HG03135 (cell line): ENCODE measurements at regions not wholly inside any gene's neighbourhood (a gene's known extent, or its start where the extent isn't known, plus 50 kb on each side); places are given as distances from the start of the nearest gene placed in this dataset.
"Not testable (repeated sequence)": the region's sequence is repeated elsewhere in the genome, so short reads cannot be mapped to it uniquely, and the experiment has no call there.

ENCODE experiments used
- ATAC-seq: cut with Tn5 transposase; IDR thresholded peaks from one replicate; pipeline ENCODE4 v1.9.1; 2021; ENCODE audit warnings: mild to moderate bottlenecking, moderate library complexity; ENCODE audit not compliant: unreplicated experiment

- no peak for ATAC-seq
Measured at GRCh38 chrX:110509755-110510532, 151.3 kb downstream of the RTL9 start.

- no peak for ATAC-seq
Measured at GRCh38 chrX:110511238-110511637, 152.6 kb downstream of the RTL9 start.

- ATAC-seq = no peak
Measured at GRCh38 chrX:110512341-110512740, 153.7 kb downstream of the RTL9 start.

GRCh38 chrX:110514509-110514908, 155.9 kb downstream of the RTL9 start:
- ATAC-seq = no peak

DNA sequence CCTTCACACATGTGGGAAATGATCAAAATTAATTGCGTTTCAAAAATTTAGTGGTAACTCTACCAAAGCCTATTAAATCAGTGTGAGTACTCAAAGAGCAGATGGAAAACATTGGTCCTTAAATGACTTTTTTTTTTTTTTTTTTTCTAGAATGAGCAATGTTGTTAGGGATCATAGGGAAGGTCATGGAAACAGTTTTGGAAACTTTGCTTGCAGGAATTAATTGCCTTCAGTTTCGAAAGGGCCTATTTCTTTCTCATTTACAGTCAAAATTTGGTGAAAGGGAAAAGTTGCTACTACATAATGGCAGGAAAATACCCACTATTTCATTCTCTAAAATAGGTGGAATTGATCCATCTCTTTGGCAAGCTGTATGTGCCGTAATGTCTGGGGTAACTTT, 160.9 kb downstream of the RTL9 start:
- ATAC-seq = no peak

DNA sequence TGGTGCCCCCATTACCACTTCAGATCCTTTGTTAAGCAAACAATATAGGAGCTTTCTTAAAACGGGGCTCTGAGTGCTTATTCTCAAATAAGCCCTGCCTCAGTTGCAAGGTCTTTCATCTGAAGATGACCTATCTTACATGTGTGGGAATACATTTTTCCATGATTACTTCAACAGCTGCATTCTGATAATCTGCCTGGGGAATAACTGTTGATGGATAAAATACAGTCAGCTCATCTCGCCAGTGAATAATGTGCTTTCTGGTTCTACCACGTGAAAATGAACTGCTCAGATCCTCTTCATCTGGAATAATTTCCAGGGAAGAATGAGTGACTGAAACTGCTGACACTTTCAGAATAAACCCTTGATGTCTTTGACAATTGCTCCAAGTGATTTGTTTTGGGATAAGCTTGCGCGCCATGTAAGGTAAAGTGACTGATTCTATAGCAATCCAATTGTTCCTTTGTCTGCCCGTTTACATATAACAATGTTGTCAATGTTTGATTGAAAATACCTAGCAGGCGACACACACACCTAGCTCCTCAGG, 161.3 kb downstream of the RTL9 start:
- ATAC-seq = no peak

DNA sequence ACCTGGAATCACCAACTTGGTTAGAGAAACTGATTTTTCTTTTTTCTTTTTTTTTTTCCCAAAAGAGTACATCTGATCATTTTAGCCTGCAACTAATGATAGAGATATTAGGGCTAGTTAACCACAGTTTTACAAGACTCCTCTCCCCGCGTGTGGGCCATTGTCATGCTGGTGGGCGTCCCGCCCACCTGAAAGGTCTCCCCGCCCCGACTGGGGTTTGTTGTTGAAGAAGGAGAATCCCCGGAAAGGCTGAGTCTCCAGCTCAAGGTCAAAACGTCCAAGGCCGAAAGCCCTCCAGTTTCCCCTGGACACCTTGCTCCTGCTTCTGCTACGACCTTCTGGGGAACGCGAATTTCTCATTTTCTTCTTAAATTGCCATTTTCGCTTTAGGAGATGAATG, 162.0 kb downstream of the RTL9 start:
- not testable (repeated sequence) for ATAC-seq

- ATAC-seq = no peak
Measured at GRCh38 chrX:110531873-110532580, 173.4 kb downstream of the RTL9 start.

DNA sequence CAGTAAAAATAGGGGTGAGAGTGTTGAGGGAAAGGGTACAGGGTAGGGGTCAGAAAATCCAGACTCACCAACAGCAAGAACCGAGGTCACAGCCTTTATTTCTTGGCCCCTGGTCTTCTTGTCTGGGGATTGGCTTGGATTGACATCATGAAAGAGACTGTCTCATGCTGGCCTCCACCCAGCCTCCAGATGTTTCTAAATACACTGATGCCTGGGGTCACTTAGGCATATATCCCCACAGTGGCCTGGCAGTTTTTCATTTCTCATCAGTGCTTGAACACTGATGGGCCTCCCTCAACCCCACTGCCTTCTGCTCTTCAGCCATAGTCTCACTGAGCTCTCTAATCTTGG, 173.9 kb downstream of the RTL9 start:
- no peak for ATAC-seq

DNA sequence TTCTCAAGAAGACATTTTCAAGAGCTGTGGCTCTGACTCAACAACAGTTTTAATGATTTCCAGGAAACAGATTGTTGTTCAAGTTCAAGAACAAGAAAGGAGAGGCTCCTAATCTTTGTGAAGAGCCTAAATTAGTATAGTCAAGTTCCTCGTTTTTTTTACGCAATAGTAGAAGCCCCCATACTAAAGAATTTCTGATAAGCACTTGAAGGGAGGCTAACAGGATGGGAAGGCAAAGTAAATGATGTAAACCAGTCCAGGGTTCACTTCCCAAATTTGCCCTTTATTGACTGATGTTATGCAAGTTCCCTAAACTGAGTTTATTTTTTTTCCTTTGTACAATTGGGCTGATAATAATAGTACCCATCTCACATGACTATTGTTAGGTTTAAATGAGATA, 178.2 kb downstream of the RTL9 start:
- ATAC-seq = no peak

- ATAC-seq = no peak
Measured at GRCh38 chrX:110541266-110541665, 182.6 kb downstream of the RTL9 start.

DNA sequence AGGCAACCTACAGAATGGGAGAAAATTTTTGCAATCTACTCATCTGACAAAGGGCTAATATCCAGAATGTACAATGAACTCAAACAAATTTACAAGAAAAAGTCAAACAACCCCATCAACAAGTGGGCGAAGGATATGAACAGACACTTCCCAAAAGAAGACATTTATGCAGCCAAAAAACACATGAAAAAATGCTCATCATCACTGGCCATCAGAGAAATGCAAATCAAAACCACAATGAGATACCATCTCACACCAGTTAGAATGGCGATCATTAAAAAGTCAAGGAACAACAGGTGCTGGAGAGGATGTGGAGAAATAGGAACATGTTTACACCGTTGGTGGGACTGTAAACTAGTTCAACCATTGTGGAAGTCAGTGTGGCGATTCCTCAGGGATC, 192.2 kb downstream of the RTL9 start:
- ATAC-seq = not testable (repeated sequence)

DNA sequence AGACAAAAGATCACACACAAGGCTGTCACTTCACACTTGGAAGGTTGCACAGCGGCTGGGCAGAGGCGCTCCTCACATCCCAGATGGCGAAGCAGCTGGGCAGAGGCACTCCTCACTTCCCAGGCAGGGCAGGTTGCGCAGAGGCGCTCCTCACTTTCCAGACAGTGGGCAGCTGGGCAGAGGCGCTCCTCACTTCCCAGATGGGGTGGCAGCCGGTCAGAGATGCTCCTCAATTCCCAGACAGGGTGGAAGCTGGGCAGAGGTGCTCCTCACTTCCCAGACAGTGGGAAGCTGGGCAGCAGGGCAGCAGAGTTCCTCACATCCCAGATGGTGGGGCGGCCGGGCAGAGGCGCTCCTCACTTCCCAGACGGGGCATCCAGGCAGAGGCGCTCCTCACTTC, 199.2 kb downstream of the RTL9 start:
- no peak for ATAC-seq

- no peak for ATAC-seq
Measured at GRCh38 chrX:110558406-110558805, 199.8 kb downstream of the RTL9 start.

DNA sequence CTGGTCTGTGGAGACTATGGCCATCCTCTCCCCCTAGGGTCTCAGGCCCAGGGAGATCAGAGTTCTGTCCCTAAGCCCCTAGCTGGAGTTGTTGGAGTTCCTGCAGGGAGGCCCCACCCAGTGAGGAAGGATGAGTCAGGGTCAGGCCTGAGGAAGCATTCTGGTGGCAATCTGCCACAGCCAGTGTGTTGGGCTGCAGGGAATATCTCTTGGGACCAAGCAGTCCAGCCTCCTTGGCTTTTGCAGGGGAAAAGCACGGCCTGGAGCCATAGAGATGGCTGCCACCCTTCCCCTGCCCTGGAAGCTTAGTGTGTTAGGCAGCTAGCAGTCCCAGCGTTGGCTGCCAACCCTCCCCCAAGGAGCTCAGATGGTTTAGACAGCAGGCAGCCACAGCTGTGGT, 202.4 kb downstream of the RTL9 start:
- ATAC-seq = no peak

DNA sequence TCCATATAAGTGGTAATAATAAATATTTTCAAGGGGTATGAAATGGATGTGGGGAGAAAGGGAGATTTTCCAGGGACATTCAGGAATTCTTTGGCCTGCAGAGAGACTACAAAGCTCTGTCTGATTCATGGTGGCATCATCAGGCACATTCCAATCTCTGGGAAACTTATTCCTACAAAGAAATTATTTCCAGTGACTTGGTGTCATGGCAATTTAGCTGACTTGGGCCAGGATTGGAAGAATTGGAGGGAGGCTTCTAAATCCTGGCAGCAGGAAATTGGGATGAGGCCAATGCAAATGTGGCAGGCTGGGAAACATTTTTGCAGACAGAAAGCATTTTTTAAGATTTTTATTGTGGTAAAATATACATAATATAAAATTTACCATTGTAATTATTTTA, 204.6 kb downstream of the RTL9 start:
- ATAC-seq = no peak

GRCh38 chrX:110568441-110568840, 209.8 kb downstream of the RTL9 start:
- ATAC-seq = no peak

DNA sequence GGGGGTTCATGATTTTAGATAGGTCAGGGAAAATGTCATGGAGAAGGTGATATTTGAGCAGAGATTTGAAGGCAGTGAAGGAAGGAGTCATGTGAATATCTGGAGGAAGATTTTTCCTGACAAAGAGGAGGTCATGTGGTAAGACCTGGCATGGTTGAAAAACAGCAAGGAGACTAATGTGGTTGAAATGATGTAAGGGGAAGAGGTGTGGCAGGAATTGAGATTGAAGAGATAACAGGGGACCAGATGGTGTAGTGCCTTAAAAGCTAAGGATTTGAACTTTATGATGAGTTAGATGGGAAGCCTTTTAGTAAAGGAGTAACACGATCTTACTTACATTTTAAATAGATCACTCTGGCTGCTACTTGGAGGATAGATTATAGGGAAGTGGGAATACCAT, 210.9 kb downstream of the RTL9 start:
- ATAC-seq = no peak

GRCh38 chrX:110578270-110578669, 217.3 kb downstream of the CHRDL1 start:
- no peak for ATAC-seq

DNA sequence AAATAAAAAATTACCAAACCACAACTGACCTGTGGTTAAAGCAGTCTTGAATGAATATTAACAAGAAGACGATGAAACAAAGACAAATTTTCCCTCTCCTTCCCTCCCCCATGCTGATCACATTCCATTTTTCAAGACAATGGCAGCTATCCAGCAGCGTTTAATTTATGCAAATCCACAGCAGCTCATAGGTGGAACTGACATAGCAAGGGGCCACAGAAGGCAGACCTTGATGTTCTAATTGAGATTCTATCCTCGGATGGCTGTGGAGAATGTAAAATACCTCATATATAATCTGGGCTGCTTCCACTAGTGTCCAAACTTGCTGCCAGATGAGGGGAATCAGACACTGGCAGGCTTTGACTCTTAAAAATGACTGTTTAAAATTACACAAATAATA, 211.5 kb downstream of the CHRDL1 start:
- no peak for ATAC-seq

DNA sequence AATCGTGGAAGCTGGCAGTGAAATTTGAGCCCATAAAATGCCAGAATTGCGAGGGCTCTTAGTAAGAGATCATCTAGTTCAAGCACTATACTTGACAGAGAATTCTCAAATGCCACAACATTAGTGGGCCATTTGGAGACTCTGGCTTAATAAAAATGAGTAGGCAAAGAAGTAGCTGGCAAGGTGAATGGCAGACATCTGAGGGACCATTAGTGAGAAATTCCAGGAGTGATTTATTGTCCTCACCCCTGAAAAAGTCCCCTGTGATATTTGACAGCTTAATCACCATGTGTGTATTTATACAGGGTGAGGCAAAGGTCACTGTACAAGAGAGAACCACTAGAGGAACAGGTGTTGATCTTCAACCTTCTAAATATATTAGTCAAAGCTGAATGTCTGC, 207.5 kb downstream of the CHRDL1 start:
- ATAC-seq = no peak

GRCh38 chrX:110588853-110589252, 206.8 kb downstream of the CHRDL1 start:
- ATAC-seq = no peak
